Esophagus muscularis mucosa (tissue), 4 donors: ENCODE measurements at regions not wholly inside any gene's neighbourhood (a gene's known extent, or its start where the extent isn't known, plus 50 kb on each side); places are given as distances from the start of the nearest gene placed in this dataset.

ENCODE experiments used
- DNase-seq: peaks from one replicate; pipeline ENCODE4 v3.0.0-alpha.2; 2017; ENCODE audit errors: extremely low spot score
- H3K27ac ChIP-seq, 4 donors: fragments of 200-600 bp; sonication (generic); replicated peaks in 1 of 4; 1 replicate in 3 of 4; 2 replicates in 1 of 4; pipeline ENCODE4 v1.5.1; 2016 to 2019; ENCODE audit warnings: mild to moderate bottlenecking in 1 of 4
- H3K27me3 ChIP-seq, 4 donors: fragments of 200-600 bp; sonication (generic); one replicate each; pipeline versions ENCODE4 v1.5.1 to v1.6.0; 2016 to 2019
- H3K36me3 ChIP-seq, 4 donors: fragments of 200-600 bp; sonication (generic); one replicate each; pipeline ENCODE4 v1.5.1; 2016 to 2019
- H3K4me1 ChIP-seq, 4 donors: fragments of 200-600 bp; sonication (generic); one replicate each; pipeline ENCODE4 v1.5.1; 2016 to 2019
- H3K4me3 ChIP-seq, 4 donors: fragments of 200-600 bp; sonication (generic); 1 replicate in 2 of 4; 2 replicates in 2 of 4; pipeline ENCODE4 v1.5.1; 2016 to 2019; ENCODE audit warnings: mild to moderate bottlenecking in 4 of 4, moderate library complexity in 1 of 4
- H3K9me3 ChIP-seq, 4 donors: fragments of 200-600 bp; sonication (generic); 1 replicate in 3 of 4; 2 replicates in 1 of 4; pipeline ENCODE4 v1.5.1; 2016 to 2019
- CTCF ChIP-seq, 3 experiments: fragments of 200-600 bp in 2 of 3; fragments of 450-650 bp in 1 of 3; sonication (generic) in 2 of 3; IDR thresholded peaks; one replicate each; pipeline ENCODE4 v1.5.1; 2017 to 2019; ENCODE audit warnings: antibody characterized with exemption in 3 of 3, mild to moderate bottlenecking in 2 of 3, moderate library complexity in 1 of 3
- EP300 ChIP-seq: sonication (generic); formaldehyde crosslinking; IDR thresholded peaks from one replicate; pipeline ENCODE4 v1.6.1; 2017; ENCODE audit warnings: antibody characterized with exemption
- POLR2A ChIP-seq: fragments of 450-650 bp; IDR thresholded peaks from one replicate; pipeline ENCODE4 v1.6.1; 2017; ENCODE audit warnings: antibody characterized with exemption, moderate library complexity, mild to moderate bottlenecking, low read depth
- POLR2AphosphoS5 ChIP-seq, 2 donors: sonication (generic); formaldehyde crosslinking; IDR thresholded peaks; one replicate each; pipeline ENCODE4 v1.6.1; 2017; ENCODE audit warnings: antibody characterized with exemption in 2 of 2
- WGBS: methylation state at CpG from one replicate; pipeline ENCODE4 v1.1.5; 2018; 5-methylcytosine and 5-hydroxymethylcytosine counted together
- intact Hi-C: fragments of 100-400 bp; cut with DNase I; formaldehyde crosslinking; loops from one replicate; pipeline ENCODE4 v1.15.1; 2023

- peaks cover 0 to 10% (median 0%) of the 10 kb centered on the region in 4 donors for H3K9me3 ChIP-seq
- TF ChIP-seq CTCF (IDR thresholded peaks at IDR 0.05) (no peak), POLR2AphosphoS5 (IDR thresholded peaks at IDR 0.05) (no peak), EP300 (no peak), POLR2A (no peak)
- no peak overlapping the region for H3K4me3 ChIP-seq
- H3K27me3 ChIP-seq, result no peaks in the 10 kb centered on the region
- intact Hi-C loops, result no loop called here
- WGBS, result 62% methylated on average over 4 of the region's 4 CpGs
- H3K36me3 ChIP-seq, result no peaks in the 10 kb centered on the region
- H3K27ac ChIP-seq, result no peak overlapping the region
- no peak for DNase-seq
- peaks cover 0 to 25% (median 24%) of the 10 kb centered on the region in 4 donors for H3K4me1 ChIP-seq
Observed at GRCh38 chr3:165459111-165459510, 262.9 kb upstream of the SLITRK3 start.

DNA sequence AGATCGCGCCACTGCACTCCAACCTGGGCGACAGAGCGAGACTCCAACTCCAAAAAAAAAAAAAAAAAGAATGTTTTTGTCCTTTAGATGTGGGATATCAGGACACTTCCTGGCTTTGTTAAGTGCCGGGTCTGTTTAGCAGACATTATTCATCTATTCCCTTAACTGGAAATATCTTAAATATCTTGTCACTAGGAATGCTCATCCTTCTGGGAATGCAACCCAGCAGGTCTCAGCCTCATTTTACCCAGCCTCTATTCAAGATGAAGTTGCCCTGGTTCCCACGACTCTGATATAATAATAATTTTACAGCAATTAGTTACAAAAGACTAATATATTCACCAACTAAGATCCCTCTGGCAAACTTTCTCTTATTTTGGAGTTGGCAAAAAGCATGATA, 260.9 kb upstream of the SLITRK3 start:
- no peaks in the 10 kb centered on the region for H3K27me3 ChIP-seq
- WGBS, result 80% methylated on average over 6 of the region's 6 CpGs

DNA sequence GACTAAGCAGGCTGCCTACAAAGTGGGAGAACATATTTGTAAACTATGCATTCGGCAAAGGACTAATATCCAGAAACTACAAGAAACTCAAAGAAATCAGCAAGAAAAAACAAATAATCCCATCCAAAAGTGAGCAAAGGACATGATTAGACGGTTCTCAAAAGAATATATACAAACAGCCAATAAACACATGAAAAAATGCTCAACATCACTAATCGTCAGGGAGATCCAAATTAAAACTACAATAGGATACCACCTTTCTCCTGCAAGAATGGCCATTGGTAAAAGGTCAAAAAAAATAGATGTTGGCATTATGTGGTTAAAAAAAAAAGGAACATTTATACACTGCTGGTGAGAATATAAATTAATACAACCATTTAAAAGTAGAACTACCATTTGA, 259.6 kb upstream of the SLITRK3 start:
- Histone ChIP-seq H3K36me3 (no peaks in the 10 kb centered on the region), H3K4me1 (no peaks in the 10 kb centered on the region), H3K4me3 (no peak overlapping the region), H3K9me3 (peaks cover 0 to 15% (median 0%) of the 10 kb centered on the region in 4 donors), H3K27ac (no peak overlapping the region), H3K27me3 (no peaks in the 10 kb centered on the region)
- no peak for TF ChIP-seq POLR2AphosphoS5 (IDR thresholded peaks at IDR 0.05)
- TF ChIP-seq CTCF (IDR thresholded peaks at IDR 0.05), result no peak
- TF ChIP-seq EP300, result no peak
- no peak for TF ChIP-seq POLR2A
- DNase-seq, result no peak
- intact Hi-C loops, result no loop called here
- WGBS, result 93% methylated on average over 3 of the region's 3 CpGs

More for the DNA sequence above, 260.9 kb upstream of the SLITRK3 start:
- H3K36me3 ChIP-seq, result no peaks in the 10 kb centered on the region
- TF ChIP-seq POLR2A (no peak), POLR2AphosphoS5 (IDR thresholded peaks at IDR 0.05) (no peak), CTCF (IDR thresholded peaks at IDR 0.05) (no peak), EP300 (no peak)
- intact Hi-C loops, result no loop called here
- peaks cover 0 to 15% (median 0%) of the 10 kb centered on the region in 4 donors for H3K9me3 ChIP-seq
- H3K4me3 ChIP-seq, result no peak overlapping the region
- H3K4me1 ChIP-seq, result peaks cover 0 to 6% (median 5%) of the 10 kb centered on the region in 4 donors
- no peak overlapping the region for H3K27ac ChIP-seq
- no peak for DNase-seq

DNA sequence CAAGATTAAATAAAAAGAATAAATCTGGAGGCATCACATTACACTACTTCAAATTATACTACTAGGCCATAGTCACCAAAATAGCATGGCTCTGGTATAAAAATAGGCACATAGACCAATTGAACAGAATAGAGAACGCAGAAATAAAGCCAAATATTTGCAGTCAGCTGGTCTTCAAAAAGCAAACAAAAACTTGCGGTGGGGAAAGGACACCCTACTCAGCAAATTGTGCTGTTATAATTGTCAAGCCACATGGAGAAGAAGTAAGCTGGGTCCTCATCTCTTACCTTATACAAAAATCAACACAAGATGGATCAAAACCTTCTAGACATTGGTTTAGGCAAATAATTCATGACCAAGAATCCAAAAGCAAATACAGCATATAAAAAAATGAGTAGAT, 259.2 kb upstream of the SLITRK3 start:
- H3K27me3 ChIP-seq, result no peaks in the 10 kb centered on the region
- no peaks in the 10 kb centered on the region for H3K36me3 ChIP-seq
- no peak for DNase-seq
- H3K27ac ChIP-seq, result no peak overlapping the region
- TF ChIP-seq EP300 (no peak), POLR2AphosphoS5 (IDR thresholded peaks at IDR 0.05) (no peak), POLR2A (no peak), CTCF (IDR thresholded peaks at IDR 0.05) (no peak)
- H3K4me1 ChIP-seq, result no peaks in the 10 kb centered on the region
- intact Hi-C loops, result no loop called here
- peaks cover 0 to 15% (median 0%) of the 10 kb centered on the region in 4 donors for H3K9me3 ChIP-seq
- no peak overlapping the region for H3K4me3 ChIP-seq
- WGBS, result 82% methylated on average over 2 of the region's 2 CpGs
